ENCODE measurements at regions not wholly inside any gene's neighbourhood (a gene's known extent, or its start where the extent isn't known, plus 50 kb on each side); places are given as distances from the start of the nearest gene placed in this dataset.
"Not testable (repeated sequence)": the region's sequence is repeated elsewhere in the genome, so short reads cannot be mapped to it uniquely, and the experiment has no call there.

DNA sequence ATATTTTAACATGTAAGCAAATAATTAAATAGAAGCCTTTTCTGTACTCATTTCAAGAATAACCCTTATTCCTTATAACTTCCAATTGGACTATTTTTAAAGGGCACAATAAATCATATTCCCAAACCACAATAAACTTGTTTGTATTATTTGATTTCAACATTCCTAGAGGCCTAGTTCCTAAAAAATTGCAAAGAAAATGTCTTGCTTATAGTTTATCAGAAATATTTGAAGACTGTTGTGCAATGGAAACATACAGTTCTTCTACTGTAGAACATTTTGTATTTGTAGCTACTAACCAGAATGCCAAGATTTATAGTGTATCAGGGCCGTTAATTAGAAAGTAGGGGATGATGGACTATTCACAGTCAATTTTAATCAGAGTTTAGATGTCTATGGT lies 1037.0 kb upstream of the CDH18 start:
- DNase-seq: no peak

GRCh38 chr5:21013237-21013636 lies 1025.2 kb upstream of the CDH18 start:
- no peak for DNase-seq

DNA sequence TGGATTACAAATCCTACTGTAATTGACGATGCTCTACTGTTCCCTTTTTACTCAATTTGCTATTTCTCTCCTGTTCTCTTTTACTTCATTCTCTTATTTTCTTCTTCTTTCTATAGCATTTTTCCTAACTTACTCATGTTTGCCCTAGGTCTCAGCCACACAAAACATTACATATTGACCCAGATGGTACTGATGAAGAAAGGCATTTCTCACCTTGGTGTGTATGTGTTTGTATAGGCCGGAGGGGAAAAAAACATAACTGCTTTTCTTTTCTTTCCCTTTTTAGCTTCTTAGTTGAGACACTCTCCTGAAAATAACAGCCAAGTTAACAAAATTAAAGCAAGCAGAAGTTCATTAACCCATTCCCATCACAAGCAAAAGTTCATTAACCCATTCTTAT lies 1019.8 kb upstream of the CDH18 start:
- DNase-seq: no peak

GRCh38 chr5:20988933-20989332 lies 1000.9 kb upstream of the CDH18 start:
- DNase-seq: not testable (repeated sequence)

GRCh38 chr5:20985754-20986153 lies 997.8 kb upstream of the CDH18 start:
- DNase-seq: no peak

DNA sequence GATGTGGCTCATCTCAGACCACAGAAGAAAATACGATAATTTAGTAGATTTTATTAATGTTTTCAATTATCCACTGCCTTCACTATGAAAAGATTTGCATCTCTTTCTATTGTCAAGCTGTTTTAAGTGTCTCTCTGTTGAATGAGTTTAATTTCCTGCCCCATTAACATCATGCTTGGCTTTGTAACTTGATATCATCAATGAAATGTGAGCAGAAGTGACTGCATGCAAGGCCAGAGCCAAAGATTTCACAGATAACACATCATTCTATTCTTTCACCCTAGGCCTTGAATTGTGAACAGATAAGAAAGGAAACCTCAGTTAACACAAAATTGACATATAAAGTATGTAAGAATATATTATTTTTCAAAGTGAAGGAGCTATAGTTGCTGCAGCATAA lies 986.4 kb upstream of the CDH18 start:
- DNase-seq: no peak

DNA sequence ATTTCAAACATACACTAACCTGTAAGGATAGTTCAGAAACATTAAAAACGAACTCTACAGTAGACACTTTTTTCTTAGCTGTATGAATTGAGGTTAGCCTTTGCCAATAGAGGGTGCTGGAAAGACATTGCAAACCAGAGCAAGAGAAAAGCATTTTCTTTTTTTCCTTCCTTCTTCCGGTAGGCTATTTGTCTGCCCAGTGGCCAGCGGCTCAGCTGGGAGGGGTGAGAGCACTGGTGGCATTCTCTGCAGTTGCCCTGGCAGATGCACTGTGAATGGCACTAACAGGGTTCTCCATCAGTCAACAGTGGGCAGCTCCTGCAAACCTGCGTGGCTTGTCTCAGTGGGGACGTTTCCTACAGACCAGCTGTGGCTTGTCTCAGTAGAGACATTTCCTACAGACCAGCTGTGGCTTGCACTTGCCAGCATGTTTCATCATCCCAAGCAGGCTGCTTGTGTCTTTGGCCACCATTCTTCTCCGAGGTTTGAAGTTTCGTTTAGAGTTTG lies 984.5 kb upstream of the CDH18 start:
- DNase-seq: no peak

- DNase-seq: no peak
Observed at GRCh38 chr5:20959347-20959746, 971.3 kb upstream of the CDH18 start.

DNA sequence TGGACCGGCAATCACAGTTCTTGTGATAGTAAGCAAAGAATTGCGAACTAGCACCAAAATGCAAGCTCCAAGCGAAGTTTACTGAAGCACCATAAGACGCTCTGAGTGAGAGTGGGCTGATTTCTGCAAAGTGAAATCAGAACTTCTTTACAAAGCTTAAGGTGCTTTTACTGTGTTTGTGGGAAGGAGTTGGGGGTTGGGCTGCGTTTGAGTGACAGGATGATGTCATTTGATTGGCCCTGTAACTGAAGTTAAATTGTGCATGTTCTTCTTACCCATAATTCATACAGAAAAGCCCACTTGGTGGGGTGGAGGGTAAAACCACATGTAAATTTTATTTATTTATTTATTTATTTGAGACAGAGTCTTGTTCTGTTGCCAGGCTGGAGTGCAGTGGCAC lies 970.6 kb upstream of the CDH18 start:
- no peak for DNase-seq

GRCh38 chr5:20956134-20956533 lies 968.1 kb upstream of the CDH18 start:
- no peak for DNase-seq

- no peak for DNase-seq
Observed at GRCh38 chr5:20949636-20950035, 961.6 kb upstream of the CDH18 start.

- DNase-seq: not testable (repeated sequence)
Observed at GRCh38 chr5:20943183-20943971, 955.4 kb upstream of the CDH18 start.

DNA sequence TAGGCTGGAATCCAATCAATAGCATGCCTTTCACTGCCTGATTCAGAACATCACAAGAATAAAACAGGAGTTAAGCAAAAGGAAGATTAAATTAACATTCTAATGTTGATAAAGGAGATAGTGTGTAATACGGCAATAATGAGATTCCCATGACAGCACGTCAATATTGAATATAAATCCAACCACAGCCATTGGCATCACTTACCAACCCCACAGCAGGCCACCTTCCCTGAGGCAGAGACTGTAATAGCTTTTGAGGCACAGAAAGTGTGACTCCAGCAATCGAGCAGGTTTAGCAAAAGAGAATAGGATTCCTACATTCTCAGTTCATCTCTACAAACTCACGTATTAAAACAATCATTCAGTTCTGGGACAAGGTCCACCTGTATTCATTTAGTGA lies 954.6 kb upstream of the CDH18 start:
- DNase-seq: not testable (repeated sequence)

DNA sequence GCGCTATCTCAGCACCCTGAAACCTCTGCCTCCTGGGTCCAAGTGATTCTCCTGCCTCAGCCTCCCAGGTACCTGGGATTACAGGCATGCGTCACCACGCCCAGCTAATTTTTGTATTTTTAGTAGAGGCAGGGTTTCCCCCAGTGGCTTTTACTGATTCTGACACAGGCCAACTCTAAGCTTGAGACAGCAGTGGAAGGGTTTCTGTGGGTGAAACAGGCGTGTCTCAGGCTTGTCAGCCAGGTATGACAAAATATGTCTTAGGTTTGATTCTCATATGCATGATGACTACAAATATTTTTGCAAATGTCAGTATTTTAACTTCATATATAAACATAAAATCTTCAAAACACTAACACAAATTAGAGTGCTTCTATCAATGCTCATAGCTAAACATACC lies 952.8 kb upstream of the CDH18 start:
- not testable (repeated sequence) for DNase-seq

DNA sequence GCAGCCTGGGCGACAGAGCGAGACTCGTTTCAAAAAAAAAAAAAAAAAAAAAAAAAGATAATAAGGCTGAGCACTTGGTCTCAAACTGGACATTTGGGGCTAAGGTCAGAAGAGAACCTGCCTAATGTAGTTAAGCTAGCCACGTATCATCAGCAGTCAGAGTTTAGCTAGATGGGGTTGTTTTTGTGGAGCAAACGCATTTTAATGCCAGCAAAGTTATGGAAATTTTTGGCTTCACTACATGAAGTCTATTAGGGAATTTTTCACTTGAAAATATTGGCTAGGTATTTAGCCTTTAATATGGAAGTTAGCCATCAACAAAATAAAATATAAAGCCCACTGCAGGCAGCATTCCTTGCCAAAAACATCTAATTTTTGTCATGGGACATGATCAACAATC lies 902.9 kb upstream of the CDH18 start:
- DNase-seq: not testable (repeated sequence)

DNA sequence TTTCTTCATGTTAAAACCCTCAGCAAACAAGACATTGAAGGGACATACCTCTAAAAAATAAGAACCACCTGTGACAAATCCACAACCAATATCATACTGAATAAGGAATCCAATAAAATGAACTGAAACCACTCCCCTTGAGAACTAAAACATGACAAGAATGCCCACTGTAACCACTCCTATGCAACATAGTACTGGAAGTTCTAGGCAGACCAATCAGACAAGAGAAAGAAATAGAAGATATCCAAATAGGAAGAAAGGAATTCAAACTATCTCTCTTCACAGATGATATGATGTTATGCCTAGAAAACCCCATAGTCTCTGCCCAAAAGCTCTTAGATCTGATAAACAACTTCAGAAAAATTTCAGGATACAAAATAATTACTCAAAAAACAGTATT lies 887.7 kb upstream of the CDH18 start:
- DNase-seq: not testable (repeated sequence)

GRCh38 chr5:20865892-20866291 lies 877.9 kb upstream of the CDH18 start:
- not testable (repeated sequence) for DNase-seq

- DNase-seq: no peak
Observed at GRCh38 chr5:20833081-20833627, 845.2 kb upstream of the CDH18 start.

DNA sequence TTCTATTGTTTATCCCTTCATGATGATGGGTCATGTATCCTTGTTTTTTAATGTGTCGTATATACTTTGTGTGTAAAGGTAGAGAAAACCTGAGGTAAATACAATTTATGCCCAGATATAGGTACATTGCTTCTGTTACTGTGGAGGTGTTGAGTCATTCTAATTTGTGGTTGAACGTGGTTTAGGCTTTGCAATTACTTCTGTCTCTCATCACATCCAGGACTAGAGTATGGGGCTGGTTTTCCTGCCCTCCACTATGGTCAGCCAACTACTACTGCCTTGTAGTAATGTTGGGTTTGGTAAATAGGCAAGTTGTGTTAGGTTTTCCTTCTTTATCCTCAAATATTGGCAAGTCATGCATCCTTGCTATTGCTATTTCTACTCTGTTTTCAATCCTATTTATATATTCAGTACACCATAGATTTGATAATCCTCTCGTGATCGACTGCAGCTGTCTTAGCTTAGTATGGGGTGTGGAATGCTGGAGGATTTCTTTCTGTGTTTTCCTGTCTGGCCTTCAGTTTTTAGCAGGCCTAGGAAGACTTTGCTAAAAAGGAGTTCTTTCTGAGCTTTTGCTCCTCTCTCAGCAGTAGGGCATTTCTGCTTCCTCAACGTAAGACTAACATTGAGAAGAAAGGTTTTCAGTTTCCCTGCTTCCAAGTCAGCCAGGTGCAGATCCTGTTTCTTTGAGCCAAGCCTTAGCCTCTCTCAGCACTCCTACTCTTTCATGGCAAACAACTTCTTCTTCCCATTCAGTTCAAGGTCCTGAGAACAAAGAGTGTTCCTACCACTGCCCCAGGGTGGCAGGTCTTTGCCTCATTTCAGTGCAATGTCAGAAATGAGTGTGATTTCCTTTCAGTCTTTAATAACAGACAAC lies 844.4 kb upstream of the CDH18 start:
- DNase-seq: no peak

DNA sequence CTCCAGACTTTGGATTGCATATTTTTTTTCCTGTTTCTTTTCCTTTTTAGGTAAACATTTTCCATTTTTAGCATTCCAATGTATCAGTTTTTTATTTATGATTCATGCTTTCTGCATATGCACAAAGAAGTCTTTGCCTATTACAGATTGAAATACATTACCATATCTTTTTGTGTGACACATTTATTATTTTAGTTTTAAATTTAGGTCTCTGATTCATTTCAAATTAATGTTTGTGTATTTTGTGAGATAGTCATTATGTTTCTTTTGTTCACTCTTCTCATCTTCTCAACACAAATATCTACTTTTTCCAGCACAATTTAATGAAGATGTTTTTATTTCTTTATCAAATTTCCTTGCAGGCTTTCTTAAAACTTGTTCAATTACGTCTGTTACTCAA lies 838.0 kb upstream of the CDH18 start:
- not testable (repeated sequence) for DNase-seq

- DNase-seq: not testable (repeated sequence)
Observed at GRCh38 chr5:20797216-20797615, 809.2 kb upstream of the CDH18 start.

GRCh38 chr5:20784755-20785154 lies 796.8 kb upstream of the CDH18 start:
- DNase-seq: not testable (repeated sequence)

DNA sequence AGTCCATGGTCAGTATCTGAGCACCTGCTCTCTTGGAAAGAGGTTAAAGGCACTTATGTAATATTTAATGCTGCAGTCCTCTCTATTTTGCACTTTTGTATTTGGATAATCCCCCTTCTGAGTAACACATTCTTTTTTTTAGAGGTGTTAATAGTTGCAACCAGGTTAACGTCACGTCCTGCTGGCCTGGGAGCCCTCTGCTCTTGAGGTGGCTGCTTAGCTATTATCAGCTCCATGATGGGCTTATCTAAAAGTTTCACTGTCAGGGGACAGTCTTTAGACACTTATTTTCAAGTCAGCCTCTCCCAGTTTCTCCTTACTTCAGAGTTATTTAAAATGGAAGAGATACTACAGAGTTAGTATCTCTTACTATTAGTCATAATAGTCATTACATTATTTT lies 795.5 kb upstream of the CDH18 start:
- DNase-seq: not testable (repeated sequence)

GRCh38 chr5:20771338-20771737 lies 783.3 kb upstream of the CDH18 start:
- not testable (repeated sequence) for DNase-seq

Data from inflammatory macrophage treated with lipopolysaccharide for 1 hour (primary cell).